GM21723 (cell line): ENCODE measurements at regions not wholly inside any gene's neighbourhood (a gene's known extent, or its start where the extent isn't known, plus 50 kb on each side); places are given as distances from the start of the nearest gene placed in this dataset.

Experiments used
- ATAC-seq: cut with Tn5 transposase; IDR thresholded peaks from one replicate; pipeline ENCODE4 v1.9.1; 2021; ENCODE audit warnings: mild to moderate bottlenecking, moderate library complexity; ENCODE audit not compliant: unreplicated experiment

- ATAC-seq, result no peak
Observed at GRCh38 chr22:25365491-25366261, 146.2 kb downstream of the CRYBB2 start.

- no peak for ATAC-seq
Observed at GRCh38 chr22:25366408-25366807, 147.0 kb downstream of the CRYBB2 start.

- no peak for ATAC-seq
Observed at GRCh38 chr22:25366876-25367466, 147.5 kb downstream of the CRYBB2 start.

GRCh38 chr22:25367756-25368155 lies 148.3 kb downstream of the CRYBB2 start:
- ATAC-seq, result no peak

- no peak for ATAC-seq
Observed at GRCh38 chr22:25368271-25368670, 148.8 kb downstream of the CRYBB2 start.

GRCh38 chr22:25369041-25369440 lies 149.6 kb downstream of the CRYBB2 start:
- no peak for ATAC-seq

GRCh38 chr22:25370322-25370721 lies 150.9 kb downstream of the CRYBB2 start:
- no peak for ATAC-seq

GRCh38 chr22:25372000-25372595 lies 152.7 kb downstream of the CRYBB2 start:
- ATAC-seq, result no peak

- ATAC-seq, result no peak
Observed at GRCh38 chr22:25373961-25374360, 154.5 kb downstream of the CRYBB2 start.

- no peak for ATAC-seq
Observed at GRCh38 chr22:25374869-25375268, 155.4 kb downstream of the CRYBB2 start.

GRCh38 chr22:25375683-25376082 lies 156.2 kb downstream of the CRYBB2 start:
- ATAC-seq, result no peak

GRCh38 chr22:25377699-25378098 lies 158.3 kb downstream of the CRYBB2 start:
- no peak for ATAC-seq

GRCh38 chr22:25380122-25380747 lies 160.8 kb downstream of the CRYBB2 start:
- no peak for ATAC-seq

- ATAC-seq, result no peak
Observed at GRCh38 chr22:25382762-25383161, 163.3 kb downstream of the CRYBB2 start.

GRCh38 chr22:25383278-25383820 lies 163.9 kb downstream of the CRYBB2 start:
- ATAC-seq, result no peak

GRCh38 chr22:25383892-25384291 lies 164.5 kb downstream of the CRYBB2 start:
- no peak for ATAC-seq

- ATAC-seq, result no peak
Observed at GRCh38 chr22:25386538-25386884, 167.1 kb downstream of the CRYBB2 start.

- ATAC-seq, result no peak
Observed at GRCh38 chr22:25388415-25388814, 169.0 kb downstream of the CRYBB2 start.

GRCh38 chr22:25388866-25389540 lies 169.6 kb downstream of the CRYBB2 start:
- no peak for ATAC-seq

- no peak for ATAC-seq
Observed at GRCh38 chr22:25389541-25389919, 170.1 kb downstream of the CRYBB2 start.
